ENCODE measurements at regions not wholly inside any gene's neighbourhood (a gene's known extent, or its start where the extent isn't known, plus 50 kb on each side); places are given as distances from the start of the nearest gene placed in this dataset.

- no peak for TF ChIP-seq CTCF (IDR thresholded peaks at IDR 0.05; ENCODE audit: insufficient read depth, low read length, poor library complexity, severe bottlenecking)
- no peak overlapping the region for H3K4me3 ChIP-seq (replicated peaks; ENCODE audit: low read depth, low read length)
- H3K36me3 ChIP-seq (ENCODE audit: control insufficient read depth, insufficient read depth, low read length), result no peaks in the 10 kb centered on the region
- no peak for DNase-seq (ENCODE audit: extremely low read depth, insufficient read length)
- no peaks in the 10 kb centered on the region for H3K27me3 ChIP-seq (replicated peaks; ENCODE audit: control insufficient read depth, insufficient read depth, low read length)
Observed at GRCh38 chr7:17512181-17512675, 213.8 kb downstream of the AHR start.

- DNase-seq (ENCODE audit: extremely low read depth, insufficient read length), result no peak
- no peaks in the 10 kb centered on the region for H3K27me3 ChIP-seq (replicated peaks; ENCODE audit: control insufficient read depth, insufficient read depth, low read length)
Observed at GRCh38 chr7:17516771-17517170, 218.3 kb downstream of the AHR start.

GRCh38 chr7:17520941-17521340 is 222.5 kb downstream of the AHR start:
- TF ChIP-seq CTCF (IDR thresholded peaks at IDR 0.05; ENCODE audit: insufficient read depth, low read length, poor library complexity, severe bottlenecking), result no peak
- no peak overlapping the region for H3K4me3 ChIP-seq (replicated peaks; ENCODE audit: low read depth, low read length)
- H3K36me3 ChIP-seq (ENCODE audit: control insufficient read depth, insufficient read depth, low read length), result no peaks in the 10 kb centered on the region
- DNase-seq (ENCODE audit: extremely low read depth, insufficient read length), result no peak
- no peaks in the 10 kb centered on the region for H3K27me3 ChIP-seq (replicated peaks; ENCODE audit: control insufficient read depth, insufficient read depth, low read length)

More at GRCh38 chr7:17516771-17517170, 218.3 kb downstream of the AHR start:
- H3K36me3 ChIP-seq (ENCODE audit: control insufficient read depth, insufficient read depth, low read length), result no peaks in the 10 kb centered on the region
- no peak overlapping the region for H3K4me3 ChIP-seq (replicated peaks; ENCODE audit: low read depth, low read length)
- no peak for TF ChIP-seq CTCF (IDR thresholded peaks at IDR 0.05; ENCODE audit: insufficient read depth, low read length, poor library complexity, severe bottlenecking)

- Histone ChIP-seq H3K4me3 (replicated peaks; ENCODE audit: low read depth, low read length) (no peak overlapping the region), H3K27me3 (replicated peaks; ENCODE audit: control insufficient read depth, insufficient read depth, low read length) (no peaks in the 10 kb centered on the region), H3K36me3 (ENCODE audit: control insufficient read depth, insufficient read depth, low read length) (no peaks in the 10 kb centered on the region)
- no peak for DNase-seq (ENCODE audit: extremely low read depth, insufficient read length)
- no peak for TF ChIP-seq CTCF (IDR thresholded peaks at IDR 0.05; ENCODE audit: insufficient read depth, low read length, poor library complexity, severe bottlenecking)
Observed at GRCh38 chr7:17521437-17521836, 223.0 kb downstream of the AHR start.

- TF ChIP-seq CTCF (IDR thresholded peaks at IDR 0.05; ENCODE audit: insufficient read depth, low read length, poor library complexity, severe bottlenecking), result no peak
- DNase-seq (ENCODE audit: extremely low read depth, insufficient read length), result no peak
- H3K36me3 ChIP-seq (ENCODE audit: control insufficient read depth, insufficient read depth, low read length), result no peaks in the 10 kb centered on the region
Observed at GRCh38 chr7:17523813-17524739, 225.6 kb downstream of the AHR start.

More at GRCh38 chr7:17523813-17524739, 225.6 kb downstream of the AHR start:
- no peak overlapping the region for H3K4me3 ChIP-seq (replicated peaks; ENCODE audit: low read depth, low read length)
- H3K27me3 ChIP-seq (replicated peaks; ENCODE audit: control insufficient read depth, insufficient read depth, low read length), result no peaks in the 10 kb centered on the region

Data from GM06990 (cell line).